ENCODE measurements at regions not wholly inside any gene's neighbourhood (a gene's known extent, or its start where the extent isn't known, plus 50 kb on each side); places are given as distances from the start of the nearest gene placed in this dataset.

- no peak for TF ChIP-seq CTCF (conservative IDR thresholded peaks at IDR 0.05)
- TF ChIP-seq ZFX (IDR thresholded peaks at IDR 0.05), result no peak
- H3K27ac ChIP-seq, result no peak overlapping the region
Measured at GRCh38 chr2:41966920-41967319, 80.9 kb upstream of the PKDCC start.

GRCh38 chr2:41967476-41968181 is 80.2 kb upstream of the PKDCC start:
- H3K27ac ChIP-seq, result no peak overlapping the region
- TF ChIP-seq CTCF (conservative IDR thresholded peaks at IDR 0.05) (no peak), ZFX (IDR thresholded peaks at IDR 0.05) (no peak)

- TF ChIP-seq ZFX (IDR thresholded peaks at IDR 0.05) (no peak), CTCF (conservative IDR thresholded peaks at IDR 0.05) (no peak)
- H3K27ac ChIP-seq, result no peak overlapping the region
Measured at GRCh38 chr2:41968182-41968578, 79.6 kb upstream of the PKDCC start.

GRCh38 chr2:41970988-41971660 is 76.7 kb upstream of the PKDCC start:
- no peak for TF ChIP-seq ZFX (IDR thresholded peaks at IDR 0.05)
- no peak overlapping the region for H3K27ac ChIP-seq

- H3K27ac ChIP-seq, result no peak overlapping the region
- TF ChIP-seq CTCF (conservative IDR thresholded peaks at IDR 0.05) (no peak), ZFX (IDR thresholded peaks at IDR 0.05) (no peak)
Measured at GRCh38 chr2:41972179-41972578, 75.6 kb upstream of the PKDCC start.

- no peak overlapping the region for H3K27ac ChIP-seq
- no peak for TF ChIP-seq ZFX (IDR thresholded peaks at IDR 0.05)
- no peak for TF ChIP-seq CTCF (conservative IDR thresholded peaks at IDR 0.05)
Measured at GRCh38 chr2:41972819-41973218, 75.0 kb upstream of the PKDCC start.

- H3K27ac ChIP-seq, result no peak overlapping the region
- TF ChIP-seq CTCF (conservative IDR thresholded peaks at IDR 0.05), result no peak
- no peak for TF ChIP-seq ZFX (IDR thresholded peaks at IDR 0.05)
Measured at GRCh38 chr2:41973871-41974270, 74.0 kb upstream of the PKDCC start.

- TF ChIP-seq ZFX (IDR thresholded peaks at IDR 0.05) (no peak), CTCF (conservative IDR thresholded peaks at IDR 0.05) (no peak)
- H3K27ac ChIP-seq, result no peak overlapping the region
Measured at GRCh38 chr2:41981417-41981816, 66.4 kb upstream of the PKDCC start.
